HEK293 (cell line): ENCODE measurements at regions not wholly inside any gene's neighbourhood (a gene's known extent, or its start where the extent isn't known, plus 50 kb on each side); places are given as distances from the start of the nearest gene placed in this dataset.

ENCODE experiments used
- HOXA7 ChIP-seq: sonication (generic); formaldehyde crosslinking; IDR thresholded peaks from 2 replicates; pipeline ENCODE4 v1.8.1; 2022; ENCODE audit warnings: missing genetic modification reagents, borderline replicate concordance
- KLF16 ChIP-seq: fragments of 450-650 bp; formaldehyde crosslinking; IDR thresholded peaks from 2 replicates; pipeline ENCODE4 v1.5.1; 2017; ENCODE audit warnings: missing biosample characterization, missing genetic modification characterization
- KLF9 ChIP-seq: fragments of 450-650 bp; formaldehyde crosslinking; IDR thresholded peaks from 2 replicates; pipeline ENCODE4 v1.5.1; 2016; ENCODE audit warnings: missing biosample characterization, missing genetic modification characterization, low read depth
- ZBTB20 ChIP-seq: fragments of 450-650 bp; formaldehyde crosslinking; IDR thresholded peaks from 2 replicates; pipeline ENCODE4 v1.5.1; 2016; ENCODE audit warnings: missing biosample characterization, missing genetic modification characterization
- ZFP37 ChIP-seq: fragments of 450-650 bp; formaldehyde crosslinking; IDR thresholded peaks from 2 replicates; pipeline ENCODE4 v1.5.1; 2016; ENCODE audit warnings: missing biosample characterization, missing genetic modification characterization
- ZNF184 ChIP-seq: fragments of 450-650 bp; IDR thresholded peaks from 2 replicates; pipeline ENCODE4 v1.5.1; 2018; ENCODE audit warnings: missing biosample characterization, mild to moderate bottlenecking, missing genetic modification characterization
- ZNF341 ChIP-seq: fragments of 450-650 bp; formaldehyde crosslinking; IDR thresholded peaks from 2 replicates; pipeline ENCODE4; 2016; ENCODE audit warnings: low read depth, missing biosample characterization, missing genetic modification characterization
- ZNF626 ChIP-seq: fragments of 450-650 bp; sonication (Bioruptor Pico); formaldehyde crosslinking; IDR thresholded peaks from 2 replicates; pipeline ENCODE4 v1.5.1; 2018; ENCODE audit warnings: missing biosample characterization, missing genetic modification characterization, inconsistent platforms
- ZNF629 ChIP-seq: fragments of 450-650 bp; formaldehyde crosslinking; IDR thresholded peaks from 2 replicates; pipeline ENCODE4 v1.5.1; 2017; ENCODE audit warnings: missing biosample characterization, missing genetic modification characterization
- ZNF747 ChIP-seq: fragments of 450-650 bp; formaldehyde crosslinking; IDR thresholded peaks from 2 replicates; pipeline ENCODE4 v1.5.1; 2016; ENCODE audit warnings: missing biosample characterization, missing genetic modification characterization
- ZNF843 ChIP-seq: fragments of 450-650 bp; formaldehyde crosslinking; IDR thresholded peaks from 2 replicates; pipeline ENCODE4 v1.5.1; 2016; ENCODE audit warnings: missing biosample characterization, missing genetic modification characterization
- TF ChIP-seq, protein P1 (sequence below): fragments of 450-650 bp; formaldehyde crosslinking; IDR thresholded peaks from 2 replicates; pipeline ENCODE4 v1.5.0; 2017; ENCODE audit warnings: missing biosample characterization, missing genetic modification characterization, borderline replicate concordance
- TF ChIP-seq, protein P2 (sequence below): fragments of 450-650 bp; formaldehyde crosslinking; IDR thresholded peaks from 2 replicates; pipeline ENCODE4 v1.5.1; 2016; ENCODE audit warnings: missing biosample characterization, missing genetic modification characterization
- TF ChIP-seq, protein P3 (sequence below): fragments of 450-650 bp; formaldehyde crosslinking; optimal IDR thresholded peaks from 2 replicates; pipeline ENCODE3; 2016; ENCODE audit warnings: missing biosample characterization, mild to moderate bottlenecking, missing genetic modification characterization

DNA sequence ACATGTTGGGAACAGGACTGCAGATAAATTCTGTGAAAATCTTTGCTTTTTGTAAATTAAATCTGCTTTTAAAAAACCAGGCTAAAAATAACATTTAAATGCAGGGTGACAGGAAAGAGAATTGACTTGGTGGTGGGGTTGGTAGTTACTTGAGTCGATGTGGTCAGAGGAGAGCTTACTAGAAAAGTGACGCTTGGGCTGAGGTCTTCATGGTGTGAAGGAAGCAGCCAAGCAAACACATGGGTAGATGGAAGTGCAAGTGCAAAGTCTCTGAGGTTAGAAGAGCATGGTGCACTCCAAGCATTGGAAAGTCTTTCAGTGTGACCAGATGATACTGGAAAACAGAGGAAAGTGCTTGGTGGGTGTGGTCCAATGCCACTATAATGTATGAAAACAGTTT is 86.4 kb upstream of the THBS1 start:
- TF ChIP-seq, protein P1, sequence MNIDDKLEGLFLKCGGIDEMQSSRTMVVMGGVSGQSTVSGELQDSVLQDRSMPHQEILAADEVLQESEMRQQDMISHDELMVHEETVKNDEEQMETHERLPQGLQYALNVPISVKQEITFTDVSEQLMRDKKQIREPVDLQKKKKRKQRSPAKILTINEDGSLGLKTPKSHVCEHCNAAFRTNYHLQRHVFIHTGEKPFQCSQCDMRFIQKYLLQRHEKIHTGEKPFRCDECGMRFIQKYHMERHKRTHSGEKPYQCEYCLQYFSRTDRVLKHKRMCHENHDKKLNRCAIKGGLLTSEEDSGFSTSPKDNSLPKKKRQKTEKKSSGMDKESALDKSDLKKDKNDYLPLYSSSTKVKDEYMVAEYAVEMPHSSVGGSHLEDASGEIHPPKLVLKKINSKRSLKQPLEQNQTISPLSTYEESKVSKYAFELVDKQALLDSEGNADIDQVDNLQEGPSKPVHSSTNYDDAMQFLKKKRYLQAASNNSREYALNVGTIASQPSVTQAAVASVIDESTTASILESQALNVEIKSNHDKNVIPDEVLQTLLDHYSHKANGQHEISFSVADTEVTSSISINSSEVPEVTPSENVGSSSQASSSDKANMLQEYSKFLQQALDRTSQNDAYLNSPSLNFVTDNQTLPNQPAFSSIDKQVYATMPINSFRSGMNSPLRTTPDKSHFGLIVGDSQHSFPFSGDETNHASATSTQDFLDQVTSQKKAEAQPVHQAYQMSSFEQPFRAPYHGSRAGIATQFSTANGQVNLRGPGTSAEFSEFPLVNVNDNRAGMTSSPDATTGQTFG (tag by site-specific recombination) = no peak
- TF ChIP-seq, protein P2, sequence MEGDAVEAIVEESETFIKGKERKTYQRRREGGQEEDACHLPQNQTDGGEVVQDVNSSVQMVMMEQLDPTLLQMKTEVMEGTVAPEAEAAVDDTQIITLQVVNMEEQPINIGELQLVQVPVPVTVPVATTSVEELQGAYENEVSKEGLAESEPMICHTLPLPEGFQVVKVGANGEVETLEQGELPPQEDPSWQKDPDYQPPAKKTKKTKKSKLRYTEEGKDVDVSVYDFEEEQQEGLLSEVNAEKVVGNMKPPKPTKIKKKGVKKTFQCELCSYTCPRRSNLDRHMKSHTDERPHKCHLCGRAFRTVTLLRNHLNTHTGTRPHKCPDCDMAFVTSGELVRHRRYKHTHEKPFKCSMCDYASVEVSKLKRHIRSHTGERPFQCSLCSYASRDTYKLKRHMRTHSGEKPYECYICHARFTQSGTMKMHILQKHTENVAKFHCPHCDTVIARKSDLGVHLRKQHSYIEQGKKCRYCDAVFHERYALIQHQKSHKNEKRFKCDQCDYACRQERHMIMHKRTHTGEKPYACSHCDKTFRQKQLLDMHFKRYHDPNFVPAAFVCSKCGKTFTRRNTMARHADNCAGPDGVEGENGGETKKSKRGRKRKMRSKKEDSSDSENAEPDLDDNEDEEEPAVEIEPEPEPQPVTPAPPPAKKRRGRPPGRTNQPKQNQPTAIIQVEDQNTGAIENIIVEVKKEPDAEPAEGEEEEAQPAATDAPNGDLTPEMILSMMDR = no peak
- TF ChIP-seq HOXA7 (CRISPR knock-in tag) (no peak), ZNF184 (tag by site-specific recombination) (no peak), ZNF629 (tag by site-specific recombination) (no peak), ZNF626 (tag by site-specific recombination) (no peak), ZFP37 (tag by site-specific recombination) (no peak), KLF16 (tag by site-specific recombination) (no peak), ZBTB20 (no peak), ZNF843 (tag by site-specific recombination) (no peak), KLF9 (no peak), ZNF747 (tag by site-specific recombination) (no peak), ZNF341 (no peak)
- TF ChIP-seq, protein P3, sequence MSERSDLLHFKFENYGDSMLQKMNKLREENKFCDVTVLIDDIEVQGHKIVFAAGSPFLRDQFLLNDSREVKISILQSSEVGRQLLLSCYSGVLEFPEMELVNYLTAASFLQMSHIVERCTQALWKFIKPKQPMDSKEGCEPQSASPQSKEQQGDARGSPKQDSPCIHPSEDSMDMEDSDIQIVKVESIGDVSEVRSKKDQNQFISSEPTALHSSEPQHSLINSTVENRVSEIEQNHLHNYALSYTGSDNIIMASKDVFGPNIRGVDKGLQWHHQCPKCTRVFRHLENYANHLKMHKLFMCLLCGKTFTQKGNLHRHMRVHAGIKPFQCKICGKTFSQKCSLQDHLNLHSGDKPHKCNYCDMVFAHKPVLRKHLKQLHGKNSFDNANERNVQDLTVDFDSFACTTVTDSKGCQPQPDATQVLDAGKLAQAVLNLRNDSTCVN (tag by site-specific recombination) = no peak
